ENCODE measurements at regions not wholly inside any gene's neighbourhood (a gene's known extent, or its start where the extent isn't known, plus 50 kb on each side); places are given as distances from the start of the nearest gene placed in this dataset.

DNA sequence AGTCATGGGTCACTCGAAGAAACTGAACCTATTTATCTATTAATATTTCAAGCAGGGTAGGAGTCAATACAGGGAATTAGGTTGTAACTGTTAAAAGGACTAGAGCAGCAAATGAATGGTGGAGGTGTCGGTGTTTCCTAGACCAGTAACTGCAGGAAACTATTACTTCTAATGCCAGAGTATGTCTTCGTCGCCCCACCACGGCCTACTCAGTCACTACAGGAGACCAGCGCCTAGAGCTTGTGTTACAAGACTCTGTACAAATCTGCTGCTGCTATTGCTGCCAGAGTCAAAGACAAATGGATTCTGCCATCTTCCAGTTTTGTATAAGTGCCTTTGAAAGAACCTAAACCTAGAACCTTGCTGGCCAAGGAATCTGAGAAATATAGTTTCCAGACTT is 343.9 kb downstream of the SOX4 start:
- Histone ChIP-seq H3K9me3 (ENCODE audit: control insufficient read depth, insufficient read depth, low read length) (0 out of 2 replicates have a peak, but pooled peaks cover 1% of the 10 kb centered on the region), H3K23ac (ENCODE audit: low read depth, low read length) (no peak overlapping the region), H3K4me3 (ENCODE audit: insufficient read depth, low read depth, low read length) (no peak overlapping the region), H4K20me1 (ENCODE audit: insufficient read depth, low read length) (no peaks in the 10 kb centered on the region), H2BK120ac (ENCODE audit: low read depth, low read length) (no peak overlapping the region), H3K18ac (ENCODE audit: low read depth, low read length) (no peak overlapping the region), H4K91ac (ENCODE audit: insufficient read depth, low read depth, low read length) (no peak overlapping the region), H3K4me2 (ENCODE audit: low read depth, low read length) (no peak overlapping the region), H2BK5ac (ENCODE audit: low read depth, low read length, poor library complexity, severe bottlenecking) (no peak overlapping the region), H3K36me3 (ENCODE audit: control insufficient read depth, insufficient read depth, low read length) (no peaks in the 10 kb centered on the region), H4K5ac (ENCODE audit: low read depth, low read length) (no peak overlapping the region), H2BK15ac (ENCODE audit: low read depth, low read length) (no peak overlapping the region), H3K9me1 (ENCODE audit: insufficient read depth, low read length) (no peaks in the 10 kb centered on the region), H2AK5ac (ENCODE audit: low read depth, low read length) (0 out of 2 replicates have a peak overlapping the region, but pooled peaks have one; percentile 8), H3K14ac (replicated peaks; ENCODE audit: low read depth, low read length) (no peak overlapping the region), H4K8ac (ENCODE audit: low read depth in 2 of 2, low read length in 2 of 2) (no peak overlapping the region), H2BK20ac (ENCODE audit: low read depth, low read length) (no peak overlapping the region), H3K4me1 (ENCODE audit: control insufficient read depth, insufficient read depth, low read length) (peaks cover 1% of the 10 kb centered on the region; the same call in 1 of the 2 replicates), H3K27me3 (ENCODE audit: control insufficient read depth, insufficient read depth, low read length) (no peaks in the 10 kb centered on the region), H3K56ac (ENCODE audit: extremely low read depth, insufficient read depth, low read length) (no peak overlapping the region), H2AK9ac (replicated peaks; ENCODE audit: low read depth, low read length, poor library complexity) (no peak overlapping the region), H3K4ac (ENCODE audit: low read depth, low read length) (no peak overlapping the region), H2AFZ (replicated peaks; ENCODE audit: low read length, poor library complexity) (no peak overlapping the region), H3K27ac (ENCODE audit: insufficient read depth, low read length) (no peak overlapping the region), H3K79me1 (ENCODE audit: low read depth in 1 of 2, low read length in 2 of 2) (no peaks in the 10 kb centered on the region), H3K9ac (ENCODE audit: low read depth, low read length) (no peak overlapping the region)
- POLR2A ChIA-PET (ENCODE audit: unreplicated experiment): no interaction called here
- no TSS peak for BruUV-seq (replicated peaks)
- ATAC-seq (ENCODE audit: low read depth) (no peak), DNase-seq (no peak)
- dilution Hi-C loops (cut with HindIII; ENCODE audit: low sequenced_read_pairs, unreplicated experiment): no loop called here
- CTCF ChIA-PET: interaction anchor here (0.5 kb wide), 1 partner anchor 161 kb away, joined by 3 read pairs; no protein-coding TSS in a partner anchor
- intact Hi-C loops (cut with micrococcal nuclease): no loop called here
- TF ChIP-seq RCOR1 (IDR thresholded peaks at IDR 0.05; ENCODE audit: insufficient replicate concordance, low read length) (no peak), CEBPB (IDR thresholded peaks at IDR 0.05; ENCODE audit: low read depth, low read length) (no peak), FOS (IDR thresholded peaks at IDR 0.05; ENCODE audit: low read depth, low read length) (no peak), BHLHE40 (IDR thresholded peaks at IDR 0.05; ENCODE audit: low read depth, low read length) (no peak), NFE2L2 (IDR thresholded peaks at IDR 0.05; ENCODE audit: low read depth, low read length) (no peak), CTCF (conservative IDR thresholded peaks at IDR 0.05; ENCODE audit: low read depth, low read length) (no peak), MAFK (IDR thresholded peaks at IDR 0.05; ENCODE audit: low read depth, low read length) (no peak), POLR2A (IDR thresholded peaks at IDR 0.05; ENCODE audit: low read depth, low read length) (no peak), CHD1 (IDR thresholded peaks at IDR 0.05; ENCODE audit: low read depth, low read length) (no peak), SMC3 (IDR thresholded peaks at IDR 0.05; ENCODE audit: low read depth, low read length) (no peak), MXI1 (IDR thresholded peaks at IDR 0.05; ENCODE audit: borderline replicate concordance, low read depth, low read length) (no peak), MAZ (IDR thresholded peaks at IDR 0.05; ENCODE audit: borderline replicate concordance, low read depth, low read length) (no peak), RFX5 (IDR thresholded peaks at IDR 0.05; ENCODE audit: low read depth, low read length) (no peak)
- in situ Hi-C loops (cut with MboI; ENCODE audit: low sequenced_read_pairs): loop anchor here (25.0 kb wide), 1 partner anchor 1500 kb away; no protein-coding TSS in a partner anchor
- 100% methylated on average over 3 of the region's 6 CpGs; no CpG with 5 or more reads in 1 of the 2 experiments for WGBS, 2 experiments (ENCODE audit: extremely low coverage in 2 of 2, insufficient read length in 1 of 2)
